Esophagus muscularis mucosa (tissue), 4 donors: ENCODE measurements at regions not wholly inside any gene's neighbourhood (a gene's known extent, or its start where the extent isn't known, plus 50 kb on each side); places are given as distances from the start of the nearest gene placed in this dataset.

Experiments used
- EP300 ChIP-seq: sonication (generic); formaldehyde crosslinking; IDR thresholded peaks from one replicate; pipeline ENCODE4 v1.6.1; 2017; ENCODE audit warnings: antibody characterized with exemption
- POLR2A ChIP-seq: fragments of 450-650 bp; IDR thresholded peaks from one replicate; pipeline ENCODE4 v1.6.1; 2017; ENCODE audit warnings: antibody characterized with exemption, moderate library complexity, mild to moderate bottlenecking, low read depth
- POLR2AphosphoS5 ChIP-seq, 2 donors: sonication (generic); formaldehyde crosslinking; IDR thresholded peaks; one replicate each; pipeline ENCODE4 v1.6.1; 2017; ENCODE audit warnings: antibody characterized with exemption in 2 of 2
- TF ChIP-seq, protein P1 (sequence below), 3 experiments: fragments of 200-600 bp in 2 of 3; fragments of 450-650 bp in 1 of 3; sonication (generic) in 2 of 3; IDR thresholded peaks; one replicate each; pipeline ENCODE4 v1.5.1; 2017 to 2019; ENCODE audit warnings: antibody characterized with exemption in 3 of 3, mild to moderate bottlenecking in 2 of 3, moderate library complexity in 1 of 3

DNA sequence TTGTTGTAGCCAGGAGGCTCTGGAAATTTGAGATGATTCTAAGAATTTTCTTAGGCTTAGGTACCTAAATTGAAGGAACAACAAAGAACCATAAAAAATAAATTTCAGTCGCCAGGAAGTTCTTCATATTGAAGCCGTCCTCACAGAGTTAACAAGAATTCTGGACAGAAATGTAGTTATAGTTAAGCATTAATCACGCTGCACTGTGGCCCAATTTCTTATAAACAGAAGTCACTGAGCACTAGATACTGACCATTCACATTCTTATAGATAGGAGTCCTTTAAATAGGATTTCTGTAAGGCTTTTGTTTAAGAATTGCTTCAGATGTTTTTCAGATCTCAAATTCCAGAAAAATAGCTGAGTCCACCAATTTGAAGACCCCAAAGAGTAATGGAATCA is 256.2 kb upstream of the PITRM1 start:
- TF ChIP-seq, protein P1, sequence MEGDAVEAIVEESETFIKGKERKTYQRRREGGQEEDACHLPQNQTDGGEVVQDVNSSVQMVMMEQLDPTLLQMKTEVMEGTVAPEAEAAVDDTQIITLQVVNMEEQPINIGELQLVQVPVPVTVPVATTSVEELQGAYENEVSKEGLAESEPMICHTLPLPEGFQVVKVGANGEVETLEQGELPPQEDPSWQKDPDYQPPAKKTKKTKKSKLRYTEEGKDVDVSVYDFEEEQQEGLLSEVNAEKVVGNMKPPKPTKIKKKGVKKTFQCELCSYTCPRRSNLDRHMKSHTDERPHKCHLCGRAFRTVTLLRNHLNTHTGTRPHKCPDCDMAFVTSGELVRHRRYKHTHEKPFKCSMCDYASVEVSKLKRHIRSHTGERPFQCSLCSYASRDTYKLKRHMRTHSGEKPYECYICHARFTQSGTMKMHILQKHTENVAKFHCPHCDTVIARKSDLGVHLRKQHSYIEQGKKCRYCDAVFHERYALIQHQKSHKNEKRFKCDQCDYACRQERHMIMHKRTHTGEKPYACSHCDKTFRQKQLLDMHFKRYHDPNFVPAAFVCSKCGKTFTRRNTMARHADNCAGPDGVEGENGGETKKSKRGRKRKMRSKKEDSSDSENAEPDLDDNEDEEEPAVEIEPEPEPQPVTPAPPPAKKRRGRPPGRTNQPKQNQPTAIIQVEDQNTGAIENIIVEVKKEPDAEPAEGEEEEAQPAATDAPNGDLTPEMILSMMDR (IDR thresholded peaks at IDR 0.05) = no peak
- TF ChIP-seq POLR2A (no peak), EP300 (no peak), POLR2AphosphoS5 (IDR thresholded peaks at IDR 0.05) (no peak)
